ENCODE measurements at regions not wholly inside any gene's neighbourhood (a gene's known extent, or its start where the extent isn't known, plus 50 kb on each side); places are given as distances from the start of the nearest gene placed in this dataset.

GRCh38 chr14:95816539-95816938 lies 60.1 kb upstream of the TUNAR start:
- TF ChIP-seq CTCF (conservative IDR thresholded peaks at IDR 0.05 in 1 of 2, IDR thresholded peaks at IDR 0.05 in 1 of 2; ENCODE audit: low read depth in 1 of 2, low read length in 2 of 2) (no peak), EZH2 (IDR thresholded peaks at IDR 0.05; ENCODE audit: low read length, missing control alignments) (no peak)

Data from fibroblast of lung (primary cell).